Urinary bladder (tissue), 3 donors: ENCODE measurements at regions not wholly inside any gene's neighbourhood (a gene's known extent, or its start where the extent isn't known, plus 50 kb on each side); places are given as distances from the start of the nearest gene placed in this dataset.

ENCODE experiments used
- DNase-seq: peaks from one replicate; pipeline ENCODE4 v3.0.0-alpha.2; 2015; ENCODE audit errors: extremely low spot score
- H3K27ac ChIP-seq: one replicate; pipeline ENCODE4 v1.5.1; 2013; ENCODE audit warnings: low read depth, mild to moderate bottlenecking, moderate library complexity
- H3K36me3 ChIP-seq: one replicate; pipeline ENCODE4 v1.6.1; 2013; ENCODE audit warnings: mild to moderate bottlenecking, moderate library complexity; ENCODE audit not compliant: insufficient read depth
- H3K4me1 ChIP-seq: one replicate; pipeline ENCODE4 v1.6.1; 2013; ENCODE audit warnings: mild to moderate bottlenecking, moderate library complexity; ENCODE audit not compliant: insufficient read depth
- H3K4me3 ChIP-seq: one replicate; pipeline ENCODE4 v1.5.1; 2013; ENCODE audit warnings: low read depth, low read length
- WGBS: extraction: QIAGEN DNeasy Blood & Tissue Kit; methylation state at CpG from one replicate; pipeline ENCODE4 v1.1.7; 2013; 5-methylcytosine and 5-hydroxymethylcytosine counted together
- donor health status: healthy with polysubstance abuse.
- donor health status: healthy.

DNA sequence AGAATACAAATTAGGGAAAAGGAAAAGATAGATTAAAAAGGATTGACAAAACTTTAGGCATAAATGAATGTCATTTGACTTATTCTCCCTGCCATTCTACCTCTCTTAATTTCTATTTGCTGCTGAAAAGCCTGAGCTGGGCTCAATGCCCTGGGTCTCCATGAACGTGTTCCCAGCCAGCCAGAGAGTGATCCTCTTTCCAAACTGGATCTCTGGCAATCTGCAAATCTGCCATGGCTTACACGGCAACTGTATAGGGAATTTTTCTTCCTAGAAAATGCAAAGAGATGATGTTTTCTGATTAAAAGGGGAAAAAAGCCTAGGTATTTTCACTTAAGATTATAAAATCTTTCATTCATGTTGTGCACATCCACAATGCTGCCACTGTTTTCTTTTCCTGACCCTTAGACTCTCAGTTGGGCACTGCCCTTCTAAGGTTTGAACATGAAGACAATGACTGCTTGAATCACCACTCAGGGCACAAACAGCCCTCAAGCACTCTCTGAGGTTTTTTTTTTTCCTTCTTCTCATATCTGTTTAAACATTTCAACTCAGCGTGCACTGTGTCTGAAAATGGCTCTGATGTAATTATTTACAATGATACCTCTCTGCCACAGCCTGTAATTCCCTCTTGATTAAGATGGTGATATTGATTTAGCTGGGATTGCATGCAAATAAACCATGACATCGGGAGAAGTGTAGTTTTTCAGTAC lies 60.3 kb downstream of the DACT1 start:
- Histone ChIP-seq H3K4me3 (no peak overlapping the region), H3K4me1 (no peaks in the 10 kb centered on the region), H3K36me3 (no peaks in the 10 kb centered on the region), H3K27ac (no peak overlapping the region)
- WGBS: 51% methylated on average over 4 of the region's 4 CpGs
- no peak for DNase-seq

DNA sequence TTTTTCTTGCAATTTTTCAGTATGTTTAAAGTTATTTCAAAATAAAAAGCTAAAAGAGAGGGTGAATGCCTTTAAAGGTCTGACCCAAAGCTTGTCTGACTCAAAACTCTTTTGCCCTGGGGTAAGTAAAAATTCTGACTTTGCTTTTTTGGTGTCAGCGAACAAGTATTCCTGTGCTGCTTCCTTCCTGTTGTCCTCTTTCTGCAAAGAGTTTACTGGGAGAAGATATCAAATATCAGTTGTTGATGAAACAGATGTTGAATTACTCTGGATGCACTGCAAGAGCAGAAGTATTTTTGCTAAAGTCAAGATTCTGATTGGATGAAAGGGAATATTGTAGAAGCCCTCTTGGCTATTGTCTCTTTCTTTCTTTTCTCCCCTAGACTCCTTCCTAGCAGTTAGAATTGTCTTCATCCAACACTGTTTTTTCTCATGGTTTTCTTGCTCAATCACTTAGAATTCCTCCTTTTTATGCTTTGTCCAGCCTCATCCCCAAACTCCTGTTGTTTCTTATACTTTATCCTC lies 62.0 kb downstream of the DACT1 start:
- 70% methylated on average over 1 of the region's 1 CpG for whole genome bisulfite sequencing
- no peak for DNase-seq
- no peak overlapping the region for H3K27ac ChIP-seq

DNA sequence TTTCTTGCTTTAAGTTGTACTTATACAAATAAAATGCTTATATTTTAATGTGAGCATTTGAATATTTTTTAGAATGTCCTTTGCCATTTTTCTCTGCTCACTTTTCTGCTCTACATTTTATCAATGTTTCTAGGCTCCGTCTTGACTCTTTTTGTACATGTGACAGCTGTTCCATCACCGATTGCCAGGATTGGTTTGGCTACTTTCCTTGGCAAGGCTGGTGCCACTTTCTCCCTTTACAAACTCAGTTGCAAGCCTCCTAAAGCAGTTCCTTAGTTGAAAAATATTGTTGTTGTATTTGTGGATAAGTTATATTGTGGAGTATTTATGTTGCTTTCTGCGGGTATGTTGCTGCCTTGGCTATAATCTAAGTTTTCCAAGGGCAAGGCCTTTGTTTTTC lies 63.4 kb downstream of the DACT1 start:
- Histone ChIP-seq H3K4me3 (no peak overlapping the region), H3K4me1 (no peaks in the 10 kb centered on the region), H3K27ac (no peak overlapping the region), H3K36me3 (no peaks in the 10 kb centered on the region)
- 67% methylated on average over 3 of the region's 3 CpGs for WGBS
- no peak for DNase-seq

More for the DNA sequence above, 62.0 kb downstream of the DACT1 start:
- no peak overlapping the region for H3K4me3 ChIP-seq
- H3K36me3 ChIP-seq: no peaks in the 10 kb centered on the region
- no peaks in the 10 kb centered on the region for H3K4me1 ChIP-seq

DNA sequence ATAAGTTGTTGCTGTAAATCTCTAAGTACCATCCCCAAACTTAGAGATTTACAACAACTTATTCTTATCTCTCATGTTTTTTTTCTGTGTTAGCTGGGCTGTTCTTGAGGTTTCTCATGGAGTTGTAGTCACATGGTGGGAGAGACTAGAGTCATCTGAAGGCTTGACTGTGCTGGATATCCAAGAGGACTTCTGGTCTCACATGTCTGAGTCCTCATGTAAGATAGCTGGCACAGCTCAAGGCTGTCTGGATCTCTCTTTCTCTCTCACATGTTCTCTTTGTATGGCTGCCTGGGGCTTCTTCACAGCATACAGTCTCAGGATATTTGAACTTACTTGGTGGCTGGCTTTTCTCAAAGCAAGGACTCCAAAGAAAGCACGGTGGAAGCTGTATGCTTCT lies 63.8 kb downstream of the DACT1 start:
- no peak for DNase-seq
- H3K36me3 ChIP-seq: no peaks in the 10 kb centered on the region
- H3K4me3 ChIP-seq: no peak overlapping the region
- no peak overlapping the region for H3K27ac ChIP-seq
- no peaks in the 10 kb centered on the region for H3K4me1 ChIP-seq
- WGBS: 76% methylated on average over 1 of the region's 1 CpG

DNA sequence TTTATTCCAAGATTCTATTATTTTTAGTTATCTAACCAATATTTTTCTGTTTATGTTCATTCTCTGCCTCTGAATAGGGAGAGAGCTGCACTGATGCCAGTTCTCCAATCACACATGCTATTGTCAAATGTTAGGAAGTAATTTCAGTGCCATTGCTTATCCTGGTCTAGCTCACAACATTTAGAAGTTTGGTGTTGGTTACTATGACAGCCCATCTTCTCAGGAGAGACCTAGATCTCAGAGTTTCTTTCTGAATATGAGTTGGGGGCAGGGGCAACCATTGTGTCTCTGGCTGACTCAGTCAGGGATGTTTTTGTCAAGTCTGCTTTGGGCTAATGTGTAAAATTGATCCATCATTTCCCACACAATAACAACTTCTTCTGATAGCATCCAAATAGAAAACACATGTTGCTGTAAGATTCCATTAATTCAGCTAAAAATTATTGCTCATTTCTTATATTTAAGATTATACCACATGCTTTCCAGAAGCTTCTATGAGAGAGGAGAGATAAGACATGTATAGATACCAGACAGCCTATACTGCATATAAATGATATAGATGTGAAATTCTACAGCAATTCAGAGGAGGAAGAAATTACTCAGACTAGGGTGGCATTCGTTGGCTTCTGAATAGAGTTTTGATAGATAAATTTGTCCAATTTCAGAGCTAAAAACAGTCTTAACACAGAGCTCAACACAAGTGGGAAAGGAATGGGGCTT lies 64.8 kb downstream of the DACT1 start:
- WGBS: 64% methylated on average over 1 of the region's 1 CpG
- no peaks in the 10 kb centered on the region for H3K4me1 ChIP-seq
- no peak for DNase-seq
- no peak overlapping the region for H3K27ac ChIP-seq
- H3K36me3 ChIP-seq: no peaks in the 10 kb centered on the region
- no peak overlapping the region for H3K4me3 ChIP-seq

DNA sequence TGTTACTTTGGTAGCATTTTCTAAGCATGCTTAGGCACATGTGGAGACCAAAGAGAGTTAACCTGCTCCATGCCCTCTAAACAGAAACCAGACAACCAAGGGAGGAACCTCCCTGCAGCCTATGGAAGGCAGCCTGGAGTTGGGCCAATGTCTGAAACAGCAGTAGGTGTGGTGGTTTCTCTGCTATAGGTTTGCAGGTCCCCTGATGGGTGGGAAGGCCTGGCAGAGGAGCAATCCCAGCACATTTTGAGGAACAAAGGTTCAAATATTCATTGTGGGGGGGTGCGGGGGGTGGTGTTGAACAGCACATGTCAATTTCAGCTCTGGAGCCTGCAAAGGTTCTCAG lies 65.4 kb downstream of the DACT1 start:
- Histone ChIP-seq H3K4me1 (no peaks in the 10 kb centered on the region), H3K27ac (no peak overlapping the region), H3K4me3 (no peak overlapping the region), H3K36me3 (no peaks in the 10 kb centered on the region)
- DNase-seq: no peak
- WGBS: 87% methylated on average over 1 of the region's 1 CpG

DNA sequence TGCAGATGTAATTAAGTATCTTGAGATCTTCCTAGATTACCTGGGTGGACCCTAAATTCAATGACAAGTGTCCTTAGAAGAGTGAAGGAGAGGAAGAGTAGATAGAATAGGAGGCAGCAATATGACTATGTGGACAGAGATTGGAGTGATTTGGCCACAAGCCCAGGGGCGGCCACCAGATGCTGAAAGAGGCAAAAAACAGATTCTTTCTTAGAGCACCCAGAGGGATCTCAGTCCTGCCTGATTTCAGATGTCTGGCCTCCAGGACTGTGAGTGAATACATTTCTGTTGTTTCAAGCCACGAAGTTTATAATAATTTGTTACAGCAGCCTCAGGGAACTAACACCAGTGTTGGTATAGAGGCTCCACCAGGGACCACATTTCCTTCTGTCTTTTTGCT lies 67.3 kb downstream of the DACT1 start:
- Histone ChIP-seq H3K36me3 (no peaks in the 10 kb centered on the region), H3K27ac (no peak overlapping the region), H3K4me1 (no peaks in the 10 kb centered on the region), H3K4me3 (no peak overlapping the region)
- no peak for DNase-seq
- 76% methylated on average over 2 of the region's 2 CpGs for WGBS

DNA sequence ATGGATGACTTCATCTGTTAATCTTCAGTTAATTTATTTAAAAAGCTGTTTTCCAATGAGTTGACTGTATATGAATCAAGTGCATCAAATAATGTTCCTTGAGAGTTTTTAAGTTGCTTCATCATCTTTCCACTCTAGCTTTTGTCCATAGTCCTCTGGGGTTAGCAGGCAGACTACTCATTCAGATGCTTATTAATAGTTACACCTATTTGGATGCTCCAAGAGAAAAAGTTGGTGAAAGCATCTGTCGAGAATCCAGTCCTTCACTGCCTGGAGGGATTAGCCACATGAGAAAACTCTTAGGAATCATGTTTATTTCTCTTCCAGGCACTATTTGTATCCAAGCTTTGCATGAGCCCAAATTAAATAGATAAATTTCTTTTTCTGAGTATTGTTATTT lies 70.2 kb downstream of the DACT1 start:
- no peak for DNase-seq
- no peaks in the 10 kb centered on the region for H3K4me1 ChIP-seq
- H3K27ac ChIP-seq: no peak overlapping the region
- no peak overlapping the region for H3K4me3 ChIP-seq
- H3K36me3 ChIP-seq: no peaks in the 10 kb centered on the region
- 56% methylated on average over 1 of the region's 1 CpG for WGBS

DNA sequence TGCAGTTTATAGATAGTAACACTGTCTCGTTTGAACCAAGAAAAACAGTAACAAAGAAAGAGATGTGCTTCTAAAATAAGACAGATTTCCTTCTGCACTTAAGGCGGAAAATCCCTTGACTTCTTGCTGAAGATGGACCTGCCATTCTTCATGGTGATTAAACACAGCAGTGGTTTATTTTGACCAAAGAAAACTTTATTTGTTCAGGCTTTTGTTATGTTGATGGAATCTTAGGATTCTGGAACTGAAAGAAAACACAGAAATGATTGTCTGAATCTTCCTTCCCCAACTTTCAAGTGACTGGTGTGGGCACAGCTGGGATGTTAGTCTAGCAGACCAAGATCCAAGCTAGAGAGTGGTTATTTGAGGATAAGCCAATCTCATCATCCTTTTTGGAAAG lies 72.2 kb downstream of the DACT1 start:
- no peak for DNase-seq
- H3K36me3 ChIP-seq: no peaks in the 10 kb centered on the region
- WGBS: 54% methylated on average over 2 of the region's 2 CpGs
- no peak overlapping the region for H3K4me3 ChIP-seq
- no peak overlapping the region for H3K27ac ChIP-seq
- H3K4me1 ChIP-seq: no peaks in the 10 kb centered on the region

DNA sequence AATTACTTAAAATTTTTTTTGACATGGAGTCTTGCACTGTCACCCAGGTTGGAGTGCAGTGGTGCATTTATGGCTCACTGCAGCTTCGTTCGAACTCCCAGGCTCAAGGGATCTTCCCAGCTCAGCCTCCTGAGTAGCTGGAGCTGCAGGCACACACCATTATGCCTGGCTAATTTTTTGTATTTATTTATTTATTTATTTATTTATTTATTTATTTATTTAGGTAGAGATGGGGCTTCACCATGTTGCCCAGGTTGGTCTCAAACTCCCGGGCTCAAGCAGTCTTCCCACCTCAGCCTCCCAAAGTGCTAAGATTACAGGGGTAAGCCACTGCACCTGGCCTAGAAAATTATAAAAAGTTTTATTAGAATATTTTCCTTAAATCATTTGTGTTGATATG lies 73.6 kb downstream of the DACT1 start:
- no peak overlapping the region for H3K4me3 ChIP-seq
- H3K4me1 ChIP-seq: no peaks in the 10 kb centered on the region
- no peaks in the 10 kb centered on the region for H3K36me3 ChIP-seq
- WGBS: 99% methylated on average over 3 of the region's 3 CpGs
- no peak for DNase-seq
- no peak overlapping the region for H3K27ac ChIP-seq

DNA sequence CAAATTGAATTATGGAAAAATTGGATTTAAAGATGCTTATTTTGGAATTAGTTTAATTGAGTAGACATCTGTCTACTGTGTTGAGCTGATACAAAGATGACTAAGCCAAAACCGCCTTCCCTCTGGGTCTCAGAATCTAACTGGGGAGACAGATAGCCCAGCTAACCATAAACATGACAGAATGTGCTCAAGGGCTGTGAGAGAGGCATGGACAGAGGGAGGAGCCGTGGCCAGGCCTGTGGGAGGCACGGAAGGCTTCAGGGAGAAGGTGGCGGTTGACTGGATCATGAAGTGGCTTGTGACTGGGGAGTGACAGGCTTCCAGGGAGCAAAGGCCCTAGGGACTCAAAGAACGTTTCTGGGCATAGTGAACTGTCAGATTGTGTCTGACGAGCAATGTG lies 74.6 kb downstream of the DACT1 start:
- H3K36me3 ChIP-seq: no peaks in the 10 kb centered on the region
- H3K4me1 ChIP-seq: no peaks in the 10 kb centered on the region
- no peak overlapping the region for H3K27ac ChIP-seq
- no peak for DNase-seq
- no peak overlapping the region for H3K4me3 ChIP-seq
- 82% methylated on average over 6 of the region's 6 CpGs for WGBS

DNA sequence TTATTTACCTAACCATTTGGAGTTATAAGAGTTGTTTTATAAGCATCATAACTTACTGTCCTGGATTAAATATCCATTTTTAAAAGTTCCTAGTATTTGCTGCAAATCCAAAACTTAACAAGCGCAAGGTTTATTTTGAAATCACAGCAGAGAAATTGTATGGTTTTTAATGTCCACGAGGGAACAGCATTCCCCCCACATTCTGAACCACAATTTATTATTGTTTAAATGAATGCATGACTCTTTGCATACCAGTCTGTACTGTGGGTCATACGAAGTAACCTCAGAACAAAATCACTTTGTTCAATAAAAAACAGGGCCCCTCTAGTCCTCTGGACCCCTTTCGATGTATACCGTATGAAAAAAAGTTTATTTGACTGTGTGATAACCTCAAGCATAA lies 75.9 kb downstream of the DACT1 start:
- DNase-seq: no peak
- H3K27ac ChIP-seq: no peak overlapping the region
- H3K36me3 ChIP-seq: no peaks in the 10 kb centered on the region
- 59% methylated on average over 5 of the region's 5 CpGs for WGBS
- H3K4me1 ChIP-seq: no peaks in the 10 kb centered on the region
- no peak overlapping the region for H3K4me3 ChIP-seq

DNA sequence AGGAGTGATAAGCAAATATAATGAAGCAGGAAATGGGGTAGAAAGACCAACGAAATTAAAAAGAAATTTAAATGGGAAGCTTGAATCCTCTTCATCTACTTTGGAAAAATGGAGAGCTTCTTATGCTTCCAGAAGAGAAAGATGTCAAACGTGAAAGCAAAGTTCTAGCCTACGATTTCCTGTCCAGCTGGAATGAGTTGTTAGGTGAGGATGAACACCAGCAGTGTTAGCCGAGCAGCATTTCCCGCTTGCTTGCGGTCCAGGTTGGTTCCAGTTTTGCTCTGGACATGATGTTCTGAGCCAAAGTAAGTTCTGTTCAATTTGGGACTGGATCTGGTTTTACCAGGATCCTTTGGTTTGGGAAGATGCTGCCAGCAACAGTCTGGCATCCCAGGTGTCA lies 78.9 kb downstream of the DACT1 start:
- peak overlapping the region; percentile 14 for H3K4me3 ChIP-seq
- WGBS: 74% methylated on average over 6 of the region's 6 CpGs
- H3K36me3 ChIP-seq: no peaks in the 10 kb centered on the region
- H3K4me1 ChIP-seq: no peaks in the 10 kb centered on the region
- no peak for DNase-seq
- H3K27ac ChIP-seq: peak overlapping the region; percentile 68

DNA sequence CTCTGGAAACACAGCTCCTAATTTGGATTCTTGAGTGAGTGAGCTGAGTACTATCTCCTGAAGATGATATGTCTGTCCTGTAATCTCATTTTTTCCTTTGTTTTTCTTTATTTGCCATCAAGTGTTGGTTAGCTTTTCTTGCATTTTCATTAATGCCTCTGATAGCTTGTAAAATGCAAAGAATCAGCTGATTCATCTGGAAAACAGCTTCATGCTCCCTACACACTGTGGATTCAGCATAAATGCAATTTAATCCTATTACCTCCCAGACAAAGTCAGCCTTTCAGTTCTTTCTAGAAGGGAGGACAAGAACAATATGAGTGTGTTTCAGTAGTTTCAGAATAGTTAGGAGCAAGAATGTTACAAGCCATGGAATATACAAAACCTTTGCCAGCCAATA lies 79.4 kb downstream of the DACT1 start:
- no peaks in the 10 kb centered on the region for H3K36me3 ChIP-seq
- H3K27ac ChIP-seq: no peak overlapping the region
- no peak for DNase-seq
- no peak overlapping the region for H3K4me3 ChIP-seq
- peaks cover 1% of the 10 kb centered on the region for H3K4me1 ChIP-seq
